Cardiac muscle cell (in vitro differentiated cells and primary cell): ENCODE measurements at regions not wholly inside any gene's neighbourhood (a gene's known extent, or its start where the extent isn't known, plus 50 kb on each side); places are given as distances from the start of the nearest gene placed in this dataset.
"Not testable (repeated sequence)": the region's sequence is repeated elsewhere in the genome, so short reads cannot be mapped to it uniquely, and the experiment has no call there.

Experiments
- DNase-seq, 2 donors: peaks; one replicate each; pipeline versions ENCODE4 v3.0.0 to v3.0.0-alpha.2; 2010 to 2017; ENCODE audit warnings: low read depth in 1 of 2, low spot score in 1 of 2
- H3K27ac ChIP-seq: fragments of 200-600 bp; sonication (generic); 2 replicates; pipeline ENCODE4 v1.5.1; 2016
- H3K27me3 ChIP-seq: fragments of 200-600 bp; sonication (generic); 2 replicates; pipeline ENCODE4 v1.6.0; 2016; ENCODE audit warnings: control low read depth
- H3K36me3 ChIP-seq: fragments of 200-600 bp; sonication (generic); 2 replicates; pipeline ENCODE4 v1.5.1; 2016; ENCODE audit warnings: control low read depth
- H3K4me1 ChIP-seq: fragments of 200-600 bp; sonication (generic); 2 replicates; pipeline ENCODE4 v1.8.1; 2017; ENCODE audit warnings: low read depth, mild to moderate bottlenecking, mixed run types
- H3K4me3 ChIP-seq: fragments of 200-600 bp; sonication (generic); 2 replicates; pipeline ENCODE4 v1.5.1; 2016; ENCODE audit warnings: mild to moderate bottlenecking
- H3K9me3 ChIP-seq: fragments of 200-600 bp; sonication (generic); 2 replicates; pipeline ENCODE4 v1.5.1; 2017; ENCODE audit warnings: low read depth, mild to moderate bottlenecking, control low read depth
- CTCF ChIP-seq: IDR thresholded peaks from 2 replicates; pipeline ENCODE4 v1.5.1; 2012; ENCODE audit warnings: low read depth, mild to moderate bottlenecking, low read length

GRCh38 chr16:88200896-88201185 lies 181.9 kb upstream of the ZNF469 start:
- no peak overlapping the region for H3K4me3 ChIP-seq
- no peaks in the 10 kb centered on the region for H3K9me3 ChIP-seq
- no peak overlapping the region for H3K27ac ChIP-seq
- no peak for DNase-seq
- no peaks in the 10 kb centered on the region for H3K4me1 ChIP-seq
- no peaks in the 10 kb centered on the region for H3K27me3 ChIP-seq
- TF ChIP-seq CTCF: no peak
- H3K36me3 ChIP-seq: no peaks in the 10 kb centered on the region

- H3K27me3 ChIP-seq, H3K4me1 ChIP-seq, H3K4me3 ChIP-seq, H3K36me3 ChIP-seq, H3K9me3 ChIP-seq, DNase-seq, H3K27ac ChIP-seq: not testable (repeated sequence)
Observed at GRCh38 chr16:88201611-88202010, 181.1 kb upstream of the ZNF469 start.

DNA sequence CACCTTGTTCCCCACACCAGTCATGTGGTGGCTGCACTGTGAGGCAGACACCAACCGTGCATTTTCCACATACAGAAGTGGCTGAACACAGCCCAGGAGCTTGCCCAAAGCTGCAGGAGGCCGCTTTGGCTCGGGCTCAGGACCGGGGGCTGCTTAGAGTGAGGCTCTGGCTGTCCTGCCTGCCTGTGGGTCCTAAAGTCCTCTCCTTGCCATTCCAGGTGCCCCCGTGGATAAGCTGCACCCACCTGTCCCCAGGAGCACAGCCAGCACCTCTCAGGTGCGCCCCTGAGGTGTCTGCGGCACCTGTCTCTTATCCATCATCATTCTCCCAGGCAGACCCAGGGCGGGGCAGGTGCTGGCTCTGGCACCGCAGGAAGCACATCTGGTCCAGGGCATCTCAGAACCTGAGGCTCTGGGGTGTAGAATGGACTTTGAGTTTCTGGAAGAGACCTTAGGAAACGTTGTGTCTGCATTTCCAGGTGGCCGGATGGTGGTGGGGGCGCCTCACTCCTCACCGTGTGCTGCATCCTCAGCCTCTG lies 180.5 kb upstream of the ZNF469 start:
- DNase-seq: no peak
- Histone ChIP-seq H3K27ac (no peak overlapping the region), H3K27me3 (no peaks in the 10 kb centered on the region), H3K36me3 (no peaks in the 10 kb centered on the region), H3K4me1 (no peaks in the 10 kb centered on the region), H3K9me3 (no peaks in the 10 kb centered on the region), H3K4me3 (no peak overlapping the region)
- no peak for TF ChIP-seq CTCF

DNA sequence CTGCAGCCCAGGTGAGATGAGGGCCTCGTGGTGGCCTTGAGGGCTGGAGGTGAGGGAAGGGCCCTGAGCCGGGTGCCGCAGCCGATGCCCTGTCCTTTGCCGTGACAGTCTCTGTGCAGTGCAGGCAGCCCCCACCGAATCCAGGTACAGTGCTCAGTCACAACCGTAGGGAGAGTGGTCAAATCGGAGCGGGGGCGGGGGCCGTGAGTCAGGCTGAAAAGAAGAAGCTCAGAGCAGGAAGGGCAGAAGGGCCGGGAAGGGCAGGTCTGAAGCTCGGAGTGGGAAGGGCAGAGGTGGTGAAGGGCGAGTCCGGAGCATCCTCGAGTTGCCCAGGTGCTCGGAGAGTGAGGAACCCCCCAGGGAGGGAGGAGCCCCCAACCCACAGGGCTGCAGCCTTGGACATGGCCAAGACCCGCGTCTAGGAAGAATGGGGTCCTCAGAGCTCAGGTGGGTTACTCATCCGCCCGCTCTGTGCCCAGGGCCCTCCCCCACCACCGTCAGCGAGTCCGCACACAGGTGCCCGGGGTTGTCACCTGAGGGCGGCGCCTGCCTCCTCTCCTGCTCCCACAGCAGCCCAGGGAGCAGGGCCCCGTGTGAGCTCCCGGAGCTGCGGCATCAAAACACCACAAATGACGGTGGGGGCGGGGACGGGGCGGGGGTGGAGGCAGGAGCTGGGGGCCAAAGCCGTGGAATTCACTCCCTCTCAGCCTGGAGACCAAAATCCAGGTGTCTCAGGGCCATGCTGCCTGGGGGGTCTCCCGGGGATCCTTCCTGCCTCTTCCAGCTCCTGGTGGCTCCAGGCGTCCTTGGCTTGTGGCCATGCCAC lies 179.7 kb upstream of the ZNF469 start:
- not testable (repeated sequence) for H3K9me3 ChIP-seq, H3K4me3 ChIP-seq, DNase-seq, H3K4me1 ChIP-seq, H3K36me3 ChIP-seq, H3K27ac ChIP-seq, H3K27me3 ChIP-seq

DNA sequence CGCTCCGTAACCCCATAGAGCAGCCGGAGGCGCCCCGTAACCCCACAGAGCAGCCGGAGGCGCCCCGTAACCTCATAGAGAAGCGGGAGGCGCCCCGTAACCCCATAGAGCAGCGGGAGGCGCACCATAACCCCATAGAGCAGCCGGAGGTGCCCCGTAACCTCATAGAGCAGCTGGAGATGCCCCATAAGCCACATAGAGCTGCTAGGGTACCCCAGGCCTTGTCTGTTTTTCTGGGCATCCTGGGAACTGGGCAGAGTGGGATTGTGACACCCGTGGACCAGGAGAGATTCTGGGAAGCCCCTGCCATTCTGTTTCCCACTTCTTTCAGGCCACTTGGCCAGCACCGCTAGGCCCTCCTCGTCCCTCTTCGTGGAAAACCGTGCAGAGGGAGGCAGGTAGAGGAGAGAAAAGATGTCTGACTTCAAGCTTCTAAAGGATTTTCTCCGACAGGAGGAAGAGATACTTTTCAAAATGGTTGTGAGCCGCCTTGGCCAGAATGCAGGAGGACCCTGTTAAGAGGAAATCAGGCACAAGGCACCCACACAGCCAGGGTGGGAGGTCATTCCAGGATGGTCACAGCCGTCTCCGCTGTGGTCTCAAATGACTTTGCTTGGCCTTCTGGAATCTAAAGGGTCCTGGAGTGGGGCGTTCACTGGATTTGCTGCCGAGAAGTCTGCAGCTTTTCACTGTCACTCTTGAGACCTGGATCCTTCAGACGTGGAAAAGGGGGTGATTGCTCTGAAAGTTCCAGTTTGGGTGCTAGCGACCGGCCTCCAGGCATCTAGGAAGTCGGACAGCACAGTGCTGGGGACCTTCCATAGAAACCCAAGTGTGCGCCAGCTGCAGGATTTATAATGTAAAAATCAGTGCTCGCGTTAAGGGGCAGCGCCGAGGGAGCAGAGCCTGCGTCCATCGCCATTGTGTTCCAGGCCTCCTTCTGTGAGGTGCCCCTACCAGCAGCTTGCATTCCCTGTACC lies 178.3 kb upstream of the ZNF469 start:
- not testable (repeated sequence) for H3K27ac ChIP-seq, H3K36me3 ChIP-seq, H3K4me3 ChIP-seq, H3K4me1 ChIP-seq, DNase-seq, H3K9me3 ChIP-seq, H3K27me3 ChIP-seq

GRCh38 chr16:88205482-88205881 lies 177.3 kb upstream of the ZNF469 start:
- not testable (repeated sequence) for H3K36me3 ChIP-seq, H3K4me3 ChIP-seq, H3K9me3 ChIP-seq, H3K27ac ChIP-seq, H3K27me3 ChIP-seq, DNase-seq, H3K4me1 ChIP-seq

DNA sequence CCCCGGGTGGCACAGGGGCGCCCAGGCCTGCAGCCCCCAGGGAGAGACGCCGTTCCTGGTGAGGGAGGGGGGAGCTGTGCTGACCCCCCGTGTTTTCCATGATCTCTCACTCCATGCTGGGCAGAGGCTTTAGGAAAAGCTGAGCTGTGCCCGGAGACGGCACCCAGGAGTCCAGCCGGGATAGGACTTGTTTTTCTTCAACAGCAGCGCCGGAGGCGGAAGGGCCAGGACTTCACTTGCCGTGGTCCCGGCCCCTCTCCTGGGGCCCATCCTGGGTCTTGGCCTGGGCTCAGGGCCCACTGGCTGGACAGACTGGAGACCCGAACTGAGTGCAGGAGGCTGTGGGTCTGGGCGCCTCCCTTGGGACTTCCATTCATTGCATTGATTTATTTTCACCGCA lies 176.8 kb upstream of the ZNF469 start:
- H3K9me3 ChIP-seq, H3K27ac ChIP-seq, H3K4me3 ChIP-seq, H3K27me3 ChIP-seq, DNase-seq, H3K36me3 ChIP-seq, H3K4me1 ChIP-seq: not testable (repeated sequence)

DNA sequence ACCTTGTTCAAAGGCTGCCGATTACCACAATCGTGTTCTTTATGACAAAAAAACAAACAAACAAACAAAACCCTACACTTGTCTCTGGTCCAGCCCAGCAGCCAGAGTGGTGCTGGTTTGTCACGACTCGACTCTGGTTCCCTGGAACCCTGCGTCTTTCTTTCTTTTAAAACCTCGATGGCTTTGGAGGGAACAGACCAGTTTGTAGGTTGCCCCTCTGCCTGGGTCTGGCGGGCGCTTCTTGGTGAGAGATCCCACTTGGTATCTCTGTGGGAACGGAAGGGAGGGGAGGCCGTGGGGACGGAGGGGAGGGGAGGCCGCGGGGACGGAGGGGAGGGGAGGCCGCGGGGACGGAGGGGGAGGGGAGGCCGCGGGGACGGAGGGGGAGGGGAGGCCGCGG lies 176.2 kb upstream of the ZNF469 start:
- not testable (repeated sequence) for DNase-seq, H3K4me1 ChIP-seq

More for the DNA sequence above, 176.2 kb upstream of the ZNF469 start:
- H3K4me3 ChIP-seq, H3K27me3 ChIP-seq, H3K36me3 ChIP-seq, H3K9me3 ChIP-seq, H3K27ac ChIP-seq: not testable (repeated sequence)
